Body of pancreas (tissue), 4 donors: ENCODE measurements at regions not wholly inside any gene's neighbourhood (a gene's known extent, or its start where the extent isn't known, plus 50 kb on each side); places are given as distances from the start of the nearest gene placed in this dataset.

Experiments
- CTCF ChIP-seq, 7 experiments: fragments of 450-650 bp in 4 of 7; fragments of 200-600 bp in 3 of 7; sonication (generic) in 3 of 7; IDR thresholded peaks; one replicate each; pipeline ENCODE4 v1.5.1; 2016 to 2019; ENCODE audit warnings: antibody characterized with exemption in 7 of 7
- POLR2A ChIP-seq, 3 donors: fragments of 450-650 bp; IDR thresholded peaks; one replicate each; pipeline ENCODE4 v1.6.1; 2016; ENCODE audit warnings: antibody characterized with exemption in 3 of 3, mild to moderate bottlenecking in 2 of 3

GRCh38 chr9:78131969-78132700 lies 100.5 kb upstream of the GNAQ start:
- TF ChIP-seq POLR2A (IDR thresholded peaks at IDR 0.05), result no peak
- no peak for TF ChIP-seq CTCF (IDR thresholded peaks at IDR 0.05)
